ENCODE measurements at regions not wholly inside any gene's neighbourhood (a gene's known extent, or its start where the extent isn't known, plus 50 kb on each side); places are given as distances from the start of the nearest gene placed in this dataset.

DNA sequence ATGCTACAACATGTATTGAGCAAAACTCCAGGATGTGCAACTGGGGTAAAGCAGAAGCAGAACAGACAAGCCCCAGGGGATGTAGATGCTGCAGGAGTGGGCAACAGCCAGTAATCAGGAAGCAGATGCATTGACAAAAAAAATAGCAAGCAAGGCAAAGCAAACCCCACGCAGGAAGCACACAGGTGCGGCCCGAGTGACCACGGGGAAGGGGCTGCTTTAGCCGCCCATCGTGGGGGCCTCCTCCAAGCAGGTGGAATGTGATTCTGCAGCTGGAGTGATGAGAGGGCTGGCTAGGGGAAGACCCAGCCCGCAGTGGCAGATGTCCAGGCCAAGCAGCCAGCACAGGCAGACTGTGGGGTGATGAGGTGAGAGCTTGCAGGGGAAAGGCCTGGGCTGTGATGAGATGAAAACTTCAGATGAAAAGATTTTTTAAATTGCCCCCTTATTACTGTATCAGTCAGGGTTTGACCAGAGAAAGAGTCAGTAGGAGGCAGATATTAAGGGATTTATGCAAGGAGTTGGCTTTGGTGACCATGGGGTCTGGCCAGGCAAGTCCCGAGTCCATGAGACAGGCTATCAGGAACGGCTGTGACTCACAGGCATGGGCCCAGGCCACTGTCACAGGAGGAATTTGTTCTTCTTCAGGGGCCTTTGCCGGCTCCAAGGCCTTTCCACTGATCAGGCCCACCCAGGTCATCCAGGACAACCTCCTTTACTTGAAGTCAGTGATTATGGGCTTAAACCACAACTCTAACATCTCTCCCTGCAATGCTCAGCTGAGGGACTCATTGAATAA lies 207.6 kb downstream of the ANKRD60 start:
- DNase-seq = no peak
- Histone ChIP-seq H3K27ac (ENCODE audit: low read depth in 1 of 2, low read length in 1 of 2) (no peak overlapping the region), H3K36me3 (ENCODE audit: control insufficient read depth in 4 of 4, insufficient read depth in 4 of 4, low read length in 4 of 4) (no peaks in the 10 kb centered on the region), H3K27me3 (ENCODE audit: control insufficient read depth in 3 of 3, insufficient read depth in 3 of 3, low read length in 2 of 3) (no peaks in the 10 kb centered on the region), H3K4me1 (ENCODE audit: control insufficient read depth in 5 of 5, insufficient read depth in 5 of 5, low read length in 5 of 5) (peaks cover 0 to 15% (median 3%) of the 10 kb centered on the region in 5 donors), H3K9me3 (ENCODE audit: control insufficient read depth in 4 of 4, insufficient read depth in 3 of 4, low read length in 3 of 4) (no peaks in the 10 kb centered on the region), H3K9ac (ENCODE audit: insufficient read depth in 1 of 2, low read length in 2 of 2) (no peak overlapping the region), H3K4me3 (no peak overlapping the region)
- TF ChIP-seq, protein P1, sequence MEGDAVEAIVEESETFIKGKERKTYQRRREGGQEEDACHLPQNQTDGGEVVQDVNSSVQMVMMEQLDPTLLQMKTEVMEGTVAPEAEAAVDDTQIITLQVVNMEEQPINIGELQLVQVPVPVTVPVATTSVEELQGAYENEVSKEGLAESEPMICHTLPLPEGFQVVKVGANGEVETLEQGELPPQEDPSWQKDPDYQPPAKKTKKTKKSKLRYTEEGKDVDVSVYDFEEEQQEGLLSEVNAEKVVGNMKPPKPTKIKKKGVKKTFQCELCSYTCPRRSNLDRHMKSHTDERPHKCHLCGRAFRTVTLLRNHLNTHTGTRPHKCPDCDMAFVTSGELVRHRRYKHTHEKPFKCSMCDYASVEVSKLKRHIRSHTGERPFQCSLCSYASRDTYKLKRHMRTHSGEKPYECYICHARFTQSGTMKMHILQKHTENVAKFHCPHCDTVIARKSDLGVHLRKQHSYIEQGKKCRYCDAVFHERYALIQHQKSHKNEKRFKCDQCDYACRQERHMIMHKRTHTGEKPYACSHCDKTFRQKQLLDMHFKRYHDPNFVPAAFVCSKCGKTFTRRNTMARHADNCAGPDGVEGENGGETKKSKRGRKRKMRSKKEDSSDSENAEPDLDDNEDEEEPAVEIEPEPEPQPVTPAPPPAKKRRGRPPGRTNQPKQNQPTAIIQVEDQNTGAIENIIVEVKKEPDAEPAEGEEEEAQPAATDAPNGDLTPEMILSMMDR (IDR thresholded peaks at IDR 0.05; ENCODE audit: control extremely low read depth, extremely low read depth) = no peak
- ATAC-seq (ENCODE audit: insufficient read depth, low FRiP score) = no peak
- 43 to 56% methylated on average over 10 of the region's 10 CpGs for WGBS, 2 donors

DNA sequence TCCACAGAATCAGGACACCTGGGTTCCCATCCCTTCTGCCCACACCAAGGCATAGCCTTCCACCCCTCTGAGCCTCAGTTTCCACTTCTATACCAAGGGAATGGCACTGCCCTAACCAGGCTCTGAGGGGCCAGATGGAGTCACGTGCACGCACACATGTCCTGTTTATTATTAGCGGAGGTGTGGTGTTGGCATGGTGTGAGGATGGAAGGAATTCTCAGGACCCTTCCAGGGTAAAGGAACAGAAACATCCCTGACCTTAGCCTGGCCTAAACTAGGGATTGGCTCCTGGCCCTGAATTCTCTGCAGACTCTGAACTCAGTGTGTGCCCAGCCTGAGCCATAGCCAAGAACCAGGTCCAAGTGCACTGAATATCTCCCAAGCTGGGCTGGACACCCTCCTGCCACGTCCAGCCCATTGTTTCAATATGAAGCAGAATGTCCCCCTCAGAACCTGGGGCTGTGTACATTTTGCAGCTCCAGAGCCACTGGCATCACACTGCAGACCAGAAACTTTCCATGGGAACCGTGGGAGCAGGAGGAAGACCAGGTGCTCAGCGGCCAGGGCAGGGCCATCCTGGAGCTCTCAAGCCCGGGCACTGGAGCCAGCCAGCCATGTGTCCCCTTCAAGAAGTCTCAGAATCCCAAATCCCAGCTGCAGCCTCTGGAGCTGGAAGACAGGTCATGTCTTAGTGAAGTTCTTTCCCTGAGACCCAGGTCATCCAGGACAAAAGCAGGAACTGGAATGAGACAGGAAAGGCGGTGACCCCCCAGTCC lies 208.4 kb downstream of the ANKRD60 start:
- ATAC-seq (ENCODE audit: insufficient read depth, low FRiP score) (no peak), DNase-seq (no peak)
- 76 to 77% methylated on average over 8 of the region's 8 CpGs for WGBS, 2 donors
- Histone ChIP-seq H3K27ac (ENCODE audit: low read depth in 1 of 2, low read length in 1 of 2) (no peak overlapping the region), H3K36me3 (ENCODE audit: control insufficient read depth in 4 of 4, insufficient read depth in 4 of 4, low read length in 4 of 4) (no peaks in the 10 kb centered on the region), H3K4me1 (ENCODE audit: control insufficient read depth in 5 of 5, insufficient read depth in 5 of 5, low read length in 5 of 5) (peaks cover 0 to 12% (median 0%) of the 10 kb centered on the region in 5 donors), H3K27me3 (ENCODE audit: control insufficient read depth in 3 of 3, insufficient read depth in 3 of 3, low read length in 2 of 3) (no peaks in the 10 kb centered on the region), H3K4me3 (no peak overlapping the region), H3K9me3 (ENCODE audit: control insufficient read depth in 4 of 4, insufficient read depth in 3 of 4, low read length in 3 of 4) (no peaks in the 10 kb centered on the region), H3K9ac (ENCODE audit: insufficient read depth in 1 of 2, low read length in 2 of 2) (no peak overlapping the region)
- TF ChIP-seq, protein P1 (IDR thresholded peaks at IDR 0.05; ENCODE audit: control extremely low read depth, extremely low read depth) = no peak

DNA sequence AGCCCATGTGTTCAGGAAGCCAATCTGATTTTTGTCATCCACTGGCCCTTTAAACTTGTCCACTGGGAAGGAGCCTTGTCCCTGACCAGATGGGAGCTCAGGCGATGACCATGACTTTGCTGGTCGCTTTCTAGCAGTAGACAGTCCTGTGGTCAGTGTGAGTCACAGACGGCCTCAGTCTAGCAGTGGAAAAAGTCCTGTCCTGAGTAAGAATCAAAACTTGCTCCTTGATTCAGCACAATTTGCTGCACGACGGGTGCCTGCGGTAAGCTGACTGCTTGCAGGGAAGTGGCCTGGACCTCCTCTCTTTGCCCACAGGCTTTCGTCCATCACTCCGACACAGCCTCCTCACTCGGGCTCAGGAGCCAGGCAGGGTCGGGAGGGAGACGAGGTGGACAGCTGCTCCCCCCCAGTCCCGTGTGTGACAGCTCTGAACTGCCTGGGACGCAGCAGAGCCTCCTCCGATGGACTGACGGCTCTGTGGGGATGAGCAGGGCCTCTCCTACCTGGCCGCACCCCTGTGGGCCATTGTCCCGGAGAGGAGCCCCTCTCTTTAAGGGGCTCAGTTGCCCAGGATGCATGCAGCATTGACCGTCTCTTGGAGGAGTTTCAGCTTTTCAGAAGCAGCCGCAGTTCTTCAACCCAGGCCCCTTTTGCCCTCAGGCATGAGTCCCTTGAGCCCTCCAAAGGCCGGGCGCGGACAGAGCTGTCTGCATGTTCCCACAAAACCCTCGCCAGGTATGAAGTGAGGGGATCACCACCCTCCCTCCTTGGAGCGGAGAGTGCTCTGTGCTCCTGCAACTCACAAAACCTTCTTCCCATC lies 209.2 kb downstream of the ANKRD60 start:
- Histone ChIP-seq H3K27ac (ENCODE audit: low read depth in 1 of 2, low read length in 1 of 2) (no peak overlapping the region), H3K9me3 (ENCODE audit: control insufficient read depth in 4 of 4, insufficient read depth in 3 of 4, low read length in 3 of 4) (no peaks in the 10 kb centered on the region), H3K36me3 (ENCODE audit: control insufficient read depth in 4 of 4, insufficient read depth in 4 of 4, low read length in 4 of 4) (no peaks in the 10 kb centered on the region), H3K9ac (ENCODE audit: insufficient read depth in 1 of 2, low read length in 2 of 2) (no peak overlapping the region), H3K4me1 (ENCODE audit: control insufficient read depth in 5 of 5, insufficient read depth in 5 of 5, low read length in 5 of 5) (peaks cover 0 to 6% (median 0%) of the 10 kb centered on the region in 5 donors), H3K4me3 (no peak overlapping the region), H3K27me3 (ENCODE audit: control insufficient read depth in 3 of 3, insufficient read depth in 3 of 3, low read length in 2 of 3) (no peaks in the 10 kb centered on the region)
- WGBS, 2 donors = 84 to 94% methylated on average over 24 of the region's 24 CpGs
- no peak for ATAC-seq (ENCODE audit: insufficient read depth, low FRiP score)
- TF ChIP-seq, protein P1 (IDR thresholded peaks at IDR 0.05; ENCODE audit: control extremely low read depth, extremely low read depth) = no peak
- no peak for DNase-seq

Data from lung (tissue), 11 donors.